ENCODE measurements at regions not wholly inside any gene's neighbourhood (a gene's known extent, or its start where the extent isn't known, plus 50 kb on each side); places are given as distances from the start of the nearest gene placed in this dataset.

DNA sequence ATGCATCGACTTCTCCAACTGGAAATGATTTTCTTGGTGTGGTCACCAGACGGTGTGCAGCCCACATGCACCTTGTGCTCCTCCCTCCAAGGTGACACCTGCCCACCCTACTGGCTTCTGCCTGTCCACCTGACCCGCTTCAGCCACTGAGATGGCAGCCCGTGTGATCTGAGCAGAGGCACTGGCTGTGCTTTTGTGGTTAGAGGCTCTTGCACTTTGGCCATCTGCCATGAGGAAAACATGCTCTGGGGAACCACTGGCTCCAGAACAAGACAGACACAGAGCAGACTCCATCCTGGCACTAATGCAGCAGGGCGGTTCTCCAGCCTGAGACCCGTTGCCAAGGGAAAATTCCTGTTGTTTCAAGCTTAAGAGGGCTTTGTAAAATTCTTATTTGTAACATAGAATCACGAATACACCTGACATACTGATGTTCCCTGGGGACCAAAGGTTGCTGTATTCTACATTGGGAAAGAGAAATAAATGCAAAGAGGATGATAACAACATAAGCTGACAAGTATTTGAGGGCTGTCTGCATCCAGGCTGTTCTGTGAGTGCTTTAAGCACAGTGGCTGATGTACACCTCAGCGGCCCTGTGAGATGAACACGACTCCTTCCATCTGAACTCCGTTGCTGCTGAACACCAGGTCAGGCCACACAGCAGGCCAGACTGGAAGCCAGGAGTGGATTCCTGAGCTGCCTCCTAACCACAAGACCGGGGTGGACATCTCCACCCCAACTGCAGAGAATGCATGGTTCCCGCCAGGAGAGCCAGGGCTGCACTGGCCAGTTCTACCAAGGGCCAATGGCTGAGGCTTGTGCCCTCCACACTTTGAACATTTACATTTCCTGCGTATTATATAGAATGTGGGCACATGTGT is 820.4 kb downstream of the GALR1 start:
- DNase-seq (ENCODE audit: low spot score): no peak

DNA sequence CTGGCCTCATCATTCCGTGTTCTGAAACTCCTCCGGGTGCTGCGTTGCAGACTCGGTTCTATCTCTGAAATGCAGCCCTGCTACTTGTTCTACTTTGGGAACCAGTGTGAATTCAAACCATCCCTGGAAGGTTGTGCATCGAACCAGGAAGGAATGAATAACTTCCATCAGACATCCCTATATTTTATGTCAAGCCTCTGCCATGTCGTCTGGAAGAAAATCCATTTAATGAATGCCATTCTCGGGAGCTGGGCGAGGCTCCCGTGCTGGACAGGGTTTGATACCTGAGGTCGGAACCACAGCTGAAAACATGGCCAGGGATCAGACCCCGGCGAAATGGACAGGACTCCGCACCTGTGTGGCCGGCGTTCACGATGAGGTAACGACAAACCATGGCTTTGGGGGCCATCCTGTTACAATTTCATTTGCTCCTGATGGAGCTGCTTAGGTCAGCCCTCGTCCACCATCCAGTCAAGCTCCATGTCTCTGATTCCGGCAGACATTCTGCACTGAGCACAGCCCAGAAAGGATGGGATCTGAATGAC is 821.6 kb downstream of the GALR1 start:
- no peak for DNase-seq (ENCODE audit: low spot score)

DNA sequence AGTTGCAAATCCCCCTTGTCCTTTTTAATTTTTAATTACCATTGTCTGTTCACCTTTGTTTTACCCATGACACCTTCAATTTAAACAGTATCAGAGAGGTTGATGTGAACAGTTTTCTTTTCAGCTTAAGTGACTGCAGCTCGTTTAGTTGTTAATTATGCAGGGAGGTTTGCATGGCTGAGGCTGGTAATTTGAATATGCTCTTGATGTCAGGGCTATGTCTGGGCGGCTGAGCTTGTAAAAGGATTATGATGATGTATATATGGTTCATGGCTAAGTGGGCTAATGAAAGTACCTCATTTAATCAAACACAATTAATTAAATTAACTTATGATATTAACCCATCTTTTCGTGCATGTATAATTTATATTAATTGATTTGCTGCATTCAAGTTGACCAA is 822.1 kb downstream of the GALR1 start:
- no peak for DNase-seq (ENCODE audit: low spot score)

DNA sequence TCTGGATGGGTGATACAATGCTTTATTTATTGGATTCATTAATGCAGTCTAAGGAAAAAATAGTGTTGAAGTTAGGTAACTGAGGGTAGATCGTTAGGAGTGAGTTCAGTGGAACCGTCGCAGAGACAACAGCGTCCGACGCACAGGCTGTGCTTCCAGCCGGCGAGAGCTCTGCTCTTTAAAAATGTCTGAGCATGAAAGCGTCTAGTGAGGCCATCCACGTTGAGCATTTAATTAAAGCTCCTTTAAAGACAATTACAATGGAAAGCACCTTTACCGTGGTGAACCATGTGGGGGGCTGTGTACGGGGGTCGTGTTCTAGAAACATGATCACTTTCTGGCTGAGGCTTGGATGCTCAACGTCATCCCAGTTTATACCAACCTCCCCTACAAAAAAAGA is 822.7 kb downstream of the GALR1 start:
- no peak for DNase-seq (ENCODE audit: low spot score)

DNA sequence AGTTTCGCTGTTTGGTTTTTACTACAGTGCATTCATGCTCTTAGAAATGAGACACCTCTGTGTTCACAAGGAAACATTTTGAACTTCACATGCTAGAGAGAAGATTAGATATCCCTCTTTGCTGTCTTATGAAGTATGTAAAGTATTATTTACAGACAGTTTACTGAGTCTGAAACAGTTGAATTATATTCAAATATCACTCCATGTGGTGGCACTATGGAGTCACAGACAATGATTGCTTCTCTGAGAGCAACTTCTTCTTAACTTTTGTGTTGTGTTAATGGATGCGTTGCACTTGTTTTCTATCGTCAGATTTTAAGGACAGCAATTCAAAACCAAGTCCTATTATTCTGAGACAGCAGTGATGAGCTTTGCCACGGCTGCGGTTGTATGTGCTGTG is 823.6 kb downstream of the GALR1 start:
- DNase-seq (ENCODE audit: low spot score): no peak

DNA sequence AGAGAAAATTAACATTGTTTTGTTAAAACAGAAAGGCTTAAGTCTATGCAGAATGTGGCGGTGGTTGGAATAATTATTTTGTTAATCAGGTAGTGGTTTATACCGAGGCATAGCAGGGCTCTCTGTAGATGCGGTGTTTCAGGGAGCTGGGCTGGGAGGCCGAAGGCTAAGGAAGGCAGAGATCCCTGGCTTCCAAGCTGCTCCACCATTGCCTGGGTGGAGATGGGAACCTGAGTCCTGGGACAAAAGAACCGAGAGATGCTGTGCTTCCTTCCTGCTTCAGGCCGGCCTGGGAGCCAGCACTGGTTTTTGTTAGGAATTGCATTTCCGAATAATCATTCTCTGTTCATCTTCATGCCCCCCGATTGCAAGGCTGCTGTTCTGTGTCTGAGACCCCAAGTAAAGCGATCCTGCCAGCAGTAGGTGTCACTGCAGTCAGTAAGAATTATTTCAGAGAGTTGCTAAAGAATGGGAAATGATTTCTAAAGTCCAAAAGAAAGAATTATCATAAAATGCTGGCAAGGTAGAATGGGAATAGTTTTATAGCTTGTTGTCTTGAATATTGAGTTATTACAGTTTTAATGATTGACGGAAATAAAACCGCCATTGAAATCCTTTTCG is 824.9 kb downstream of the GALR1 start:
- no peak for DNase-seq (ENCODE audit: low spot score)

DNA sequence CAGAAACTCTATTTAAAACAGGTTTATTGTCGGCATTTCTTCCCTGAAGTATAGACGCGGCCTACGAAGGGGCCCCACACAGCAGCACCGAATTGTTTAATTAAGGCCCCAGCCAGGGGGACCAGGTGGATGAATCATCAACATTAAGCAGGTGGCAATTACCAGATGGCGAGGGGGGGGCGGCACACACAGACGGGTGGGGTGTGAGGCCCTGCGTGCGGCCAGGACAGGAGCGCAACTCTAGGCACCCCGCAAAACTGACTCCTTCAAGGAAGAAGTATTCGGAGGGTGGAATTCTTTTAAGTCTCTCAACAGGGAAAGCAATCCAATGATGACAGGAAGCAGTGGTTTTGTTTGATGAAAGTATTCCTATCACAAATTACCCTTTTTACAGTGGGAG is 830.4 kb downstream of the GALR1 start:
- no peak for DNase-seq (ENCODE audit: low spot score)

DNA sequence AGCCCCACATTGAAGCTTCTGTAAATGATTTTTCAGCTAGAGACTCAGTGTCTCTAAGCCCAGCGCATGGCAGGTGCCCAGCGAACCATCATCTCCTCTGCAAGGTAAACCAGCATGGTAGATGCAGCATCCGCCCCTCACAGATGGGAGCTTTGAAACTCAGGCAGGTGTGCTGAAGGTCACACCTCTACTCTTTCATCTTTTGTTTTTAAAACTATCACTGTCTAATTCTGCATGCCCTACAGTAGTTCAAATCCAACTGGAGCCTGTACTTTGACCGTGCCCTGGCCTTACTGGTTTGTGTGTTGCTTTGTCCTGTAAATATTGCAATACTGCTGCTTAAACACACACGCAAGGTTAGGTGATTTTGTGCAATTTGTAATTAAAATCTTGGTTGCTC is 831.1 kb downstream of the GALR1 start:
- DNase-seq (ENCODE audit: low spot score): no peak

DNA sequence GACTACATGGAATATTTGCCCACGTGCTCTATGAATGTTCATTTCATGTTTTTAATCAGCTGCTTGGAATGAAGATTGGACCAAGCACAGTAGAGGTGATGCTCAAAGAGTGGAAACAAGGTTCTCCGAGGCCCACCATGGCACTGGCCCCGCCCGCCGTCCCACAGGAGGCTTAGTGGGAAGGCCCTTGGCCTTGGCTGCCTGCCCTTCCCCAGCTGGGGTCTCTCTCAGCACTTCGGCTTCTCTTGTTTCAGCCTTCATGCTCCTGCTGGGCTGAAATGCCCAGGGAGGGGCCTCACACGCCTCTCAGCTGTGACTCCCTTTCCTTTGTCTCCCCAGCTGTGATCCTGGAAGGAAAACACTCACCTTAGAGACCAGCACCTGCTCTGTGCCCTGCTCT is 833.2 kb downstream of the GALR1 start:
- DNase-seq (ENCODE audit: low spot score): no peak

DNA sequence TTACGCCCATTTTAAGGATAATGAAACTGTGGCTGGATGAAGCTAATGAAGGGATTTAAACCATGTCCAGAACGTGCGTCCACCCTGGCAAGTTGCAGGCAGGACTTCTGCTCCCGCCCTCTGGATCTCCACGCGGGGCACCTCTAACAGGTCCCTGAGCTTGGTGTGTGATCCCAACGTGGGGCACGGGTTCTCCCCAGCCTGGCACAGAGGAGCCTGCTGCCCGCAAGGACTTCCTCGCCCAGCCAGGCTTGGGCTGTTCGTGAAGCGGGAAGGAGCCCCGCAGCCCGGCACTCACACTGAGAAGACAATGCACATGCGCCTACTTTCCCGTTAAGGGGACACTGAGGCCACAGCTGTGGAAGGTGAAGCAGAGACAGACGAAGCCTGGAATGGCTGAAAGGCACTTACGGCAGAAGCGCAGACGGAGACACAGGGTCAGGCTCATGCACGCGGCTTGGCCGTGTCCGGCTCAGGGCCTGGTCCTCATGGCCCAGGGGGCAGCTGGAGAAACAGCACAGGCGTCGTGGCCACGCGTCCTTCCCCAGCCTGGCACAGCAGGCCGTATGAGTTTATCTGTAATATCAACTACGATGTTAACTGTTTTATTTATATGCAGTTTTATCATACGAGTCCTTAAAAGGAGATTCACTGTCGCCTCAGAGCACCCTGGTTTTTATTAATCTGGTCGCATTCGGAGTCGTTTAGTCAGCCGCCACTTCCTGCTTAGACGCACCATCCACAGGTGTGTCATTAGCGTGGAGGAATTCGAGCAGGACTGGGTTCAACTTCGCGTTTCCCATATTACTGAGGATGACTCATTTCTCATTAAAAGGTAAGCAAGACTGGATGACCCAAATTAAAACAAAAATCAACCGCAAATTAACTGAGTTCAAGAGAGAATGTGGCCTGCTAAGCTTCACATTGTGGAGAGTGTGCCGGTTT is 835.9 kb downstream of the GALR1 start:
- DNase-seq (ENCODE audit: low spot score): no peak

DNA sequence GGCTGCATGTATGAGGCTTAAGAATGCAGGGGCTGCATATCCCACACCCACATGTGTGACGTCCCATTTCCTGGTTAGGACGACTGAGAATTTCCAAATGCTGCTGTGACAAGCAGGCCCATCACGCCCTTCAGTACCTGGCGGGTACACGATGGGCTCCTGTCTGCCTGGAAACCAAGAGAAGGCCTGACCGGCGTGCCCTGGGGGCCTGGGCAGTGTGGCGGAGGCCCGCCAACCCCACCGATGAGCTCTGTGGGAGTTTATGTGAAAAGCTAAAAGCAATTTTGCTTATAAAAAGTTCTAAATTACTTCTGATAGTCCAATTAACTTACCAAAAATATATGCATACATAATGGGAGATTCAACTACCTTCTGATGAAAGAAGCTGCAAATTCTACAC is 837.3 kb downstream of the GALR1 start:
- no peak for DNase-seq (ENCODE audit: low spot score)

DNA sequence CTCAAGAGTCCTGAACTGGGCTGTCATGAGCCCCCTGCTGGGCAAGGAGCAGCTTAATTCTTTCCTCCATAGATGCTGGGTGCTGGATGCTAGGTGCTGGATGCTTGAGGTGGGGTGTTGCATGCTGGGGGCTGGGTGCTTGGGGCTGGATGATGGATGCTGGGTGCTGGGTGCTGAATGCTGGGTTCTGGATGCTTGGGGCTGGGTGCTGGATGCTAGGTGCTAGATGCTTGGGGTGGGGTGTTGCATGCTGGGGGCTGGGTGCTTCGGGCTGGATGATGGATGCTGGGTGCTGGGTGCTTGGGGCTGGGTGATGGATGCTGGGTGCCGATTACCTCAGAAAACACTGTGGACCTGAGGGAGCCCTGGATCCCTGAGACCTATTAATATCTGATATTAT is 837.7 kb downstream of the GALR1 start:
- no peak for DNase-seq (ENCODE audit: low spot score)

DNA sequence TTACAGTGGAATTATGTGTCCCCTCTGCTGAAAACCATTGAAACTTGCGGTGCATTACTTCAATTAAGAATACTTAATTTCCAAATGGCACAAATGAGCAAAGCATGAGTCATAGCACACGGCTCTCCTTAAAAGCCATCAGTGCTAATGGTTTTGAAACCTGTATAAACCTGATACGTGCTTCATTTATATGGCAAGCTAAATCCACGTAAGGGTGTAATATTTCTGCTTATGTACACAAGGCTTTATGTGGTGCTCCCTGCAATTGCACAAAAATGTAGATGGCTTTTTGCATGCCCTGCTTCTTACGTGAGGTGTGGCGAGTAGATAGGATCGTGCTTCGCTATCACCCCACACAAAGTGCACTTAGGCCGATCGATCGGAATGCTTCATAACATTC is 840.9 kb downstream of the GALR1 start:
- DNase-seq (ENCODE audit: low spot score): no peak

DNA sequence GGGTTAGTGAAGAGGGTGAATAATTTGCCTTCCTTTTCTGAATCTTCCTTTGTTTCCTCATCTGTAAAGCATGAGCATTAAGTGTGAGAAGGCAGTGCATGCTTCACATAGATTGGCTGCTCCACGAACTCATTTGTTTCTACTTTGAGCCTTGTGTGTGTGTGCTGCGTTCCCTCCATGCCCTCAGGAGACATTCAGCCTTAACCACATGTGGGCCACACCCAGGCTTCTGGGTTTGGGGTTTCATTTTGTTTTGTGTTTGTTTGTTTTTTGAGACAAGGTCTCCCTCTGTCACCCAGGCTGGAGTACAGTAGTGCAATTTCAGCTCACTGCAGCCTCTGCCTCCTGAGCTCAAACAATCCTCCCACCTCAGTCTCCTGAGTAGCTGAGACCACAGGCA is 843.3 kb downstream of the GALR1 start:
- no peak for DNase-seq (ENCODE audit: low spot score)

DNA sequence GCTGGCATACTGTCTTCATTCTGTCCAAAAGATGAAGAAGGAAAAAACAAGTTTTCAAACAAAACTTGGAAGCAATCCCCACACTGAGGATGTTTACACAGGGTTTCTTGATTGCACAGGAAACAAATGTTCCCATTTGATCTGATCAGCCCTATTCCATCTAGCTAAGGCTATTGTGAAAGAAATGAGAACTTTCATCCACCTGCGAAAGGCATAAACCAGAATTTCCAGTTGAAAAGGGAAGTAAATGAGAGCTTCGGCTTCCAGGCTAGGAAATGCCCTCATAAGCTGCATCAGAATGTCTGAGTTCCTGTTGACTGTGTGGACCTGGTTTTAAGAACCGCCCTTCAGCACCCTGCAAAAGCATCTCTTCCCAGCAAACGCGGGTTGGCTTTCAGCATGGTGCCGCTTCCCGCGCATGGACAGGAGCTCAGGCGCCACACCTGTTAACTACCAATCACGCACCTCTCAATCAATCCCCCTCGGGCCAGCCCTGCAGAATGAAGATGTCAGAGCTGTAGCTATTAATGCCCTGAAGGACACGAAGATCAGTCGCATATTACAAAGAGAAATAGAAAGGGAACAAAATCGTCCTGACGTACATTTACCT is 850.4 kb downstream of the GALR1 start:
- no peak for DNase-seq (ENCODE audit: low spot score)

DNA sequence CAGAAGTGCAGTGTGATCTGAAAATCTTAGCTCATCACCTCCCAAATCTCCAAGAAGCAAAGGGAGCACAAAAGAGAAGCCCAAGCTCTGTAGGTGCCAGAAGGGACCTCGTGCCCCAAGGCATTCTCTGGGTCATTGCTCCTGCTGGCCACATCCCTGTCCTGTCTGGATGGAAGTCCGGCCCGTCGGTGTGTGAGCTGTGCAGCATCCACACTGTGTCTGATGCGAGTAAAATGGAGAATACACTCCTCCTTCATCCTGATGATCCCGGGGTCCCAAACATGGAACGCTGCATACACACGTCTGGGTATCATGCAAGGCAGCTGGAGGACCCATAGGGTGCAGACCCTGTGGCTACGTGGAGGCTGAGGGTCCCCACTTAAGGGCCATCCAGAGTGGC is 851.4 kb downstream of the GALR1 start:
- DNase-seq (ENCODE audit: low spot score): no peak

DNA sequence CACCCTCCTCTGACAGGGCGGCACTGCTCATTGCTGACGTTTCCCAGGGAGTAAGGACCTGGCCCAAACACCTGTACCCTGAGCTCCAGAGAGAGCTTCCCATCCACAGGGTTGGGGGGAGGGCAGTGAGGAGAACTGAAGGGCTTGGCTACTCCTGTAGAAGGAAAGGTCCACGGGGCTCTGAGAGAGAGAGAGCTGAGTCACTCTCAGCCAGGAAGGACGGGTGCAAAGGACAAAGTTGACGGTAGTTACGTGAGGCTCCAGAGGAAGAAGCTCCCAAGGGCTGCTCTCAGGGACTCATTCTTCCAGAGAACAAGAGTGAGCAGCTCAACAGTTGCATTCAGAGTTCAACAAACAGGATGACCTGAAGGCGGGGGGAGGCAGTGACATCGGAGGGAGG is 852.5 kb downstream of the GALR1 start:
- DNase-seq (ENCODE audit: low spot score): no peak

DNA sequence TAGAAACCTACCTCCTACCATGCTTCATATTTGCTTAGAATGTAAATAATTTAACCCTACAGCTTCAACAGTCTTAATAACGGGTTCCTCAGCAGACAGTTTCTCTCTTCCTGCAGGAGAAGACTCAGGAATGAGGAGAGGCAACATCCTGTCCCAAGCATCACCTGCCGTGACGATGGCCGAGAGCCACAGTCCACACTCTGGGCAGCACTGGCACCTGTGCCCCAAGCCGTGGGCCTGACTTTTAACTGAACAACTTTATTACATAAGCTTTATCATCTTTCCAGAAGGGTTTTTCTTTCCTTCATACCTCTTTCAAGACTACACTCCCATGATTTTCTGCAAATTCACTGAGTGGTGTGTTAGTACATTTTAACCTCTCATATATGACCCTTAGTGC is 856.0 kb downstream of the GALR1 start:
- no peak for DNase-seq (ENCODE audit: low spot score)

DNA sequence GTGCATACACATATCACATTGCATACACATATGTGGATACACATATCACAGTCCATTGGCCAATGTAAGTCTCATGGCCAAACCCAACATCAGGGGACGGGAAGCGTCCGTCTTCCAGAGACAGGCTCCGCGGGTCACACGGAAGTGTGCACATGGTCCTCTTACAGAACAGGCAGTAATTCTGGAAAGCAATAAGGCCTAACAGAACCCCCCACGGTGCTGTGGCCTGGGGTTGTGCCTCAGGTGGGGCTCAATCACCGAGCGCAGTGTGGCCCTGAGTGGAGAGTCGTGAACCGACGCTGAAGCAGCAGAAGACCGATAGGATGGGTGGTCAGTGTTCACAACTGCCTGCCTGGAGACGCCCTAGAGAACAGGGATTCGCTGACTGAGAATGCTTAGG is 857.3 kb downstream of the GALR1 start:
- DNase-seq (ENCODE audit: low spot score): no peak

DNA sequence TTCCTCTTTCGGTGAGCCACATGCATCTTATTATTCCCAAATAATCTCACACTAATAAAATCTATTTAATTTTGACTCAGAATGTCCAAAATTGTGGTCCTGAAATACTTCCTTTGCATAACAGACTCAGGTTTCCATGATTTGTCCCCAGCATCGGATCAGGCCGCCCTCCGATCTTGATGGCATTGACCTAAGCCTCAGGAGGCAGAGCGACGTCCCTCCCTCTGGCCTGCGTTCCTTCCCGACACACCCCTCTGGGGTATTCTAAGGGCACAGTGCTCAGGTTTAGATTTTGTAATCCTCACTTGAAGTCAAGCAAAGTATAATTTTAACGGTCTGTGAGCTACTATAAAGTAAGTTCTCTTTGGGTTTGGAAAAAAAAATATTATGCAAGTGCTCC is 857.7 kb downstream of the GALR1 start:
- no peak for DNase-seq (ENCODE audit: low spot score)

DNA sequence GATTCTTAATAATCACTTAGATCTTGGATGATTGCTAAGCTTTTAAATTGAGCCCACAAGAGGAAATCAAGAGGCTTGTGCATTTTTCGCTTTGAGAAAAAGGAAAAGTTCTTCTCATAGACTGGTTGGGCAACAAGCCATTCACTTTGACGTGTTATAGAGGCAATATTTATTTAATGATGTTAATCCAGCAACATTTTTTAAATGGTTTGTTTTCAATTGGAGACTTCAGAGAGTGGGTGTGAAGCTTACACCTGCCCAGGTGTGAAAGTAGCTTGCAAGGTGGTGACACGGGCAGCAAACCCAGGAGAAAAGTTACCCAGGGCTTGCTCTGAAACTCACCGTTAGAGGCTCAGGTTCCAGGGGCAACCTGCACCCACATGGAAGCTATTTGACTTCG is 858.9 kb downstream of the GALR1 start:
- DNase-seq (ENCODE audit: low spot score): no peak

All from germinal center (tissue), 1 donor.